ENCODE measurements at regions not wholly inside any gene's neighbourhood (a gene's known extent, or its start where the extent isn't known, plus 50 kb on each side); places are given as distances from the start of the nearest gene placed in this dataset.

DNA sequence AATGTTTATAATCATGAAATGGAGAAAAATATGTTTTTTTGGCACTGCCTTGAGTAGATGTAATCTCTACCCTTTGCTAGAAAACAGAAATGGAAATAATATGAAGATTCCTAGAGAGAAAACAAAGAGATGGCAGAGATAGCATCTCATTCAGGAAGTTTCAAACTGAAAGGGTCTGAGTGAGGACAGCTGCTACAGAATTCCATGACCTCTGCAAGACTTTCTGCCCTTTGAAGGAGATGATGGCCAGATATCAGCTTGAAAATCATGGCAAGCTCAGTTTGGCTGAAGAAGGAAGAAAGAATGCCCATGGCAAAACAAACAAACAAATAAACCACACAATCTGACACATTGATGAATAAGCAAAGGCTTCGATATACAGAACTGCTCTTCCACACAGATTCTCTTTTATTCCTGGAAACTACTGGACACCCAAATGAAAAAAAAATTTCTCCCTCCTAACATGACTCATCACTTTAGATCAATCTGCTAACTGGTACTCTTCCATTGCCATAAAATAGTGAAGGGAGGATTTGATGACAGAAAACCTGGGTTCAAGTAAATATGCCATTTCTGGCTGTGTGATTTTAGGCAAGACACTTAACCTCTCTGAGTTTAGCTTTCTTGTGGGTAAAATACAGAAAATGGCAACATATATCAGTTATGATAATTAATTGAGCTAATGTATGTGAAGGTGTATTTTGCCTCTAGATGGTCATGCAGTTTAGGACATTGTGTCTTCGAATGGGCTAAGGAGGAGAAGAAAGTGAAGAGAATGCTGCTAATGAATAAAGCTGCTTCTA is 105.9 kb upstream of the SPACA1 start:
- CTCF ChIA-PET, result interaction anchor here (0.6 to 1.1 kb wide), 3 partner anchors 110 to 281 kb away, joined by 3 read pairs; no protein-coding TSS in a partner anchor
- no peak for DNase-seq

DNA sequence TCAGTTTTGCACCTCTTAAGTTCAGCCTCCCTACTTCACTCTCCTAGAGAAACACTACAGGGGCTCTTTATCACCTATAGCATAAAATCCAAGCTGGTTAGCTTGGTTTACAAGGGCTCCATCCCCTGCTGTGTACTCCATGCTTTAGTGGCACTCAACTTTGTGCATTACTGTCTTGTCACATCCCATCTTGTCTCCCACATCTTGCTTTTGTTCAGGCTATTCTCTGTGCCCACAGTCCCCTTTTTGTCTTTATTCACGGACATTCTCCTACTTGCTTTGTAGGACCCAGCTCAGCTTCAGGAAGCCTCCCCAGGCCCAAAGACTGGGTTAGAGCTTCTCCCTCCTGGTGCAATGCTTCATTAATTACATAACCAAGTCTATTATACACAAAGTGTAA is 107.9 kb upstream of the SPACA1 start:
- peaks cover 6% of the 10 kb centered on the region for H3K4me1 Mint-ChIP-seq (ENCODE audit: low read depth, unreplicated experiment)
- intact Hi-C loops (cut with micrococcal nuclease; ENCODE audit: unreplicated experiment), result no loop called here
- H3K27me3 Mint-ChIP-seq (ENCODE audit: unreplicated experiment), result no peaks in the 10 kb centered on the region
- DNase-seq, result no peak
- no TSS peak for BruUV-seq (replicated peaks)
- H3K36me3 Mint-ChIP-seq (ENCODE audit: insufficient read depth, unreplicated experiment), result no peaks in the 10 kb centered on the region
- H3K9me3 Mint-ChIP-seq (ENCODE audit: low read depth, unreplicated experiment), result no peaks in the 10 kb centered on the region
- H3K27ac Mint-ChIP-seq (ENCODE audit: unreplicated experiment), result no peak overlapping the region
- no peak overlapping the region for H3K4me3 Mint-ChIP-seq (ENCODE audit: low read depth, unreplicated experiment)
- TF ChIP-seq, protein P1, sequence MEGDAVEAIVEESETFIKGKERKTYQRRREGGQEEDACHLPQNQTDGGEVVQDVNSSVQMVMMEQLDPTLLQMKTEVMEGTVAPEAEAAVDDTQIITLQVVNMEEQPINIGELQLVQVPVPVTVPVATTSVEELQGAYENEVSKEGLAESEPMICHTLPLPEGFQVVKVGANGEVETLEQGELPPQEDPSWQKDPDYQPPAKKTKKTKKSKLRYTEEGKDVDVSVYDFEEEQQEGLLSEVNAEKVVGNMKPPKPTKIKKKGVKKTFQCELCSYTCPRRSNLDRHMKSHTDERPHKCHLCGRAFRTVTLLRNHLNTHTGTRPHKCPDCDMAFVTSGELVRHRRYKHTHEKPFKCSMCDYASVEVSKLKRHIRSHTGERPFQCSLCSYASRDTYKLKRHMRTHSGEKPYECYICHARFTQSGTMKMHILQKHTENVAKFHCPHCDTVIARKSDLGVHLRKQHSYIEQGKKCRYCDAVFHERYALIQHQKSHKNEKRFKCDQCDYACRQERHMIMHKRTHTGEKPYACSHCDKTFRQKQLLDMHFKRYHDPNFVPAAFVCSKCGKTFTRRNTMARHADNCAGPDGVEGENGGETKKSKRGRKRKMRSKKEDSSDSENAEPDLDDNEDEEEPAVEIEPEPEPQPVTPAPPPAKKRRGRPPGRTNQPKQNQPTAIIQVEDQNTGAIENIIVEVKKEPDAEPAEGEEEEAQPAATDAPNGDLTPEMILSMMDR (IDR thresholded peaks at IDR 0.05; ENCODE audit: unreplicated experiment), result no peak
- CTCF ChIA-PET, result no interaction called here

More for the DNA sequence above, 105.9 kb upstream of the SPACA1 start:
- Mint-ChIP-seq H3K9me3 (ENCODE audit: low read depth, unreplicated experiment) (no peaks in the 10 kb centered on the region), H3K4me3 (ENCODE audit: low read depth, unreplicated experiment) (no peak overlapping the region), H3K27me3 (ENCODE audit: unreplicated experiment) (no peaks in the 10 kb centered on the region), H3K36me3 (ENCODE audit: insufficient read depth, unreplicated experiment) (no peaks in the 10 kb centered on the region), H3K27ac (ENCODE audit: unreplicated experiment) (no peak overlapping the region), H3K4me1 (ENCODE audit: low read depth, unreplicated experiment) (peaks cover 8% of the 10 kb centered on the region)
- no TSS peak for BruUV-seq (replicated peaks)
- intact Hi-C loops (cut with micrococcal nuclease; ENCODE audit: unreplicated experiment), result no loop called here
- TF ChIP-seq, protein P1 (IDR thresholded peaks at IDR 0.05; ENCODE audit: unreplicated experiment), result no peak

DNA sequence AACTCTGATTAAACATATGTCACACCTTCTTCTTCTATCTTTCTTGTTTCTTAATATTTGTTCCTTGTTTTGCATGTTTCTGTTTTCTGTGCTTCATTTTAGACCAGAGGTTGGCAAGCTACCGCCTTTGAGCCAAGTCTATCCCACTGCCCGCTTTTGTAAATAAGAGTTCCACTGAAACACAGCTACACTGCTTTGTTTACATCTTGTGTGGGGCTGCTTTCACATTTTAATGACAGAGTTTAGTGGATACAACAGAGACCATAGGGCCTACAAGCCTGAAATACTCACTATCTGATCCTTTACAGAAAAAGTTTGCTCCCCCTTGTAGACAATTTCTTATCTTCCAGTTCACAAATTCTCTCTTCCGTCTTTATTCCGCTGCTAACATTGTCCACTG is 109.4 kb upstream of the SPACA1 start:
- H3K9me3 Mint-ChIP-seq (ENCODE audit: low read depth, unreplicated experiment), result no peaks in the 10 kb centered on the region
- no peaks in the 10 kb centered on the region for H3K27me3 Mint-ChIP-seq (ENCODE audit: unreplicated experiment)
- no peak overlapping the region for H3K27ac Mint-ChIP-seq (ENCODE audit: unreplicated experiment)
- intact Hi-C loops (cut with micrococcal nuclease; ENCODE audit: unreplicated experiment), result no loop called here
- TF ChIP-seq, protein P1 (IDR thresholded peaks at IDR 0.05; ENCODE audit: unreplicated experiment), result no peak
- H3K4me1 Mint-ChIP-seq (ENCODE audit: low read depth, unreplicated experiment), result no peaks in the 10 kb centered on the region
- CTCF ChIA-PET, result no interaction called here
- DNase-seq, result no peak
- no TSS peak for BruUV-seq (replicated peaks)
- H3K4me3 Mint-ChIP-seq (ENCODE audit: low read depth, unreplicated experiment), result no peak overlapping the region
- peaks cover 3% of the 10 kb centered on the region for H3K36me3 Mint-ChIP-seq (ENCODE audit: insufficient read depth, unreplicated experiment)

DNA sequence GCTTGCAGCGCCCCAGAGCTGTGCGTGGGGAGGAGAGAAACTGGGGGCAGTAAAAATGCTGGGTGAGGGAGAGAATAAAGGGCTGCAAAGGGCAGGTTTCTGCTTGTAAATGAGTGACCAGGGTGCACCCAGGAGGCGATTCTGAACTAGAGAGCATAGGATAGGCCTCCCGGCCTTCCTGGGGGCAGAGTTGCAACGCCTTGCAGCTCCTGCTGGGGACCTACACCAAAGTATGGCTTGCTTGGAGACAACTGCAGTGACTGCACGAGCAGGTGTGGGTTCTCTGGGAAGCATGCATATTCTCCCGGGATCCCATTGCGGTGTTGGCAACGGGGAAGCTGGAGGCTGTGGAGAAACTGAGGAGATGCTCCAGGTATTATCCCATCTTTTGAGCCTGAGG is 111.6 kb upstream of the SPACA1 start:
- no peak for DNase-seq
- no peaks in the 10 kb centered on the region for H3K27me3 Mint-ChIP-seq (ENCODE audit: unreplicated experiment)
- H3K9me3 Mint-ChIP-seq (ENCODE audit: low read depth, unreplicated experiment), result no peaks in the 10 kb centered on the region
- no peak overlapping the region for H3K4me3 Mint-ChIP-seq (ENCODE audit: low read depth, unreplicated experiment)
- no TSS peak for BruUV-seq (replicated peaks)
- CTCF ChIA-PET, result interaction anchor here (0.6 kb wide), 1 partner anchor 12 kb away, joined by 3 read pairs; no protein-coding TSS in a partner anchor
- TF ChIP-seq, protein P1 (IDR thresholded peaks at IDR 0.05; ENCODE audit: unreplicated experiment), result no peak
- H3K36me3 Mint-ChIP-seq (ENCODE audit: insufficient read depth, unreplicated experiment), result peaks cover 3% of the 10 kb centered on the region
- no peak overlapping the region for H3K27ac Mint-ChIP-seq (ENCODE audit: unreplicated experiment)
- intact Hi-C loops (cut with micrococcal nuclease; ENCODE audit: unreplicated experiment), result no loop called here
- no peaks in the 10 kb centered on the region for H3K4me1 Mint-ChIP-seq (ENCODE audit: low read depth, unreplicated experiment)
